NCI-H1105 treated with DMSO at 0.1 percent for 48 hours (cell line): ENCODE measurements at regions not wholly inside any gene's neighbourhood (a gene's known extent, or its start where the extent isn't known, plus 50 kb on each side); places are given as distances from the start of the nearest gene placed in this dataset.
"Not testable (repeated sequence)": the region's sequence is repeated elsewhere in the genome, so short reads cannot be mapped to it uniquely, and the experiment has no call there.

Experiments
- DNase-seq: peaks from one replicate; lab custom pipeline; 2025; lab: John Stamatoyannopoulos, UW

DNA sequence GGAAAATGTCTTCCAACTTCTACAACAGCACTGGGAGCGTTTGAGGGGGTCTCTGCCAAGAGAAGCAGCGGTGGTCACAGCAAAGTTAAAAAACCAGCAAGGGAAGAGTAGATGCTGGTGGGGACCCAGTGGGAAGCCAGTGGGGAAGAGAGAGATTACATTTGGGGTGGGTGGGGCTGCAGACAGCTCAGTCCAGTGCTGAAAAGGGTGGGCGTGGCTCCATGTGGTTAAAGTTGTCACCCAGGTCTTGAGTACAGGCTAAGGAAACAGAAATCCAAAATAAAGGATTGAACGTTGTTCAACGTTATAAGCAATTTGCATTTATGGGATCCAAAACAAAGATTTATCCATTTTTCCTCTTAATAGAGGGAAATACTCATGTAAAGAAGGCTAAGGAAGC, 106.3 kb upstream of the LY86 start:
- DNase-seq = no peak

DNA sequence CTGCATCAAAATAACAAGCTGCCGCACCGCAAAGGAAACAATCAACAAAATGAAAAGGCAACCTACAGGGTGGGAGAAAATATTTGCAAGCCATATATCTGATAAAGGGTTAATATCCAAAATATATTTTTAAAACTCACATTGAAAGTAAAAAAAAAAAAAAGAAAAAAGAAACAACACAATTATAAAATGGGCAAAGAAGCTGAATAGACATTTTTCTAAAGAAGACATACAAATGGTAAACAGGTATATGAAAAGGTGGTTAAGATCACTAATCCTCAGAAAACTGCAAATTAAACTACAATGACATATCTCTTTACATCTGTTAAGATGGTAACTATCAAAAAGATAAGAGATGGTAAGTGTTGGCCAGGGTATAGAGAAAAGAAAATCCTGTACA, 105.4 kb upstream of the LY86 start:
- no peak for DNase-seq

- no peak for DNase-seq
These were observed 104.8 kb upstream of the LY86 start for GRCh38 chr6:6483733-6484132.

DNA sequence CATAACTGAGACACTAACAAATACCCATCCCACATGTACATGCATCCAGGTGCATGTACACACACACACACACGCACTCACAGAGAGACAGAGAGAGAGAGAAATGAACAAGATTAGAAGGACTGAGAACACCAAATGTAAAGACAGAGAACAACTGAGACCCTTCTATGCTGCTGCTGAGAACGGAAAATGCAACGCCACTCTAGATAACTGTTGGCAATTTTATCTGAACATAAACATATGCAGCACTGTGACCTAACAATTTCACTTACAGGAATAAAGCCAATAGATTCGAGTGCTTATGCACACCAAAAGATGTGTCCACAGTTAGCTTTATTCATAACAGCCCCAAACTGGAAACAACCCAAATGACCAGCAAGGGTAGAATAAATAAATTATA, 103.8 kb upstream of the LY86 start:
- DNase-seq = no peak

DNA sequence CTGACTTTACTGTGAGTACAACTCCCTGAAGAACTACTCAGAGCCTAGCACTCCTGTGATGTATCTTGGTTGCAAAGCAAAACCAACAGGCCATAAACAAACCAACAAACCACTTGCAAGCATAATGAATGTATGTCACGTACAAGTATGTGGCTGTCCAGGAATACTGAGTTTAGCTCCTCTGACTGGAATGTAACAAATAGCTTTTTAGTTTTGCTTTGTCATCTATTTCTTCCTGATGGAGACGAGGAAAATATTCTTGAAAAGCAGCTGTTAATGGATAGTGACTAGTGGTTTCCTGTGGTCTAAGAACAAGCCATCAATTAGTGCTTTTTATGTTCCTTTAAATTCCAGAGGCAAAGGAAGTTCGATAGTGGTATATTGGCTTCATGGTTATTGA, 101.9 kb upstream of the LY86 start:
- no peak for DNase-seq

DNA sequence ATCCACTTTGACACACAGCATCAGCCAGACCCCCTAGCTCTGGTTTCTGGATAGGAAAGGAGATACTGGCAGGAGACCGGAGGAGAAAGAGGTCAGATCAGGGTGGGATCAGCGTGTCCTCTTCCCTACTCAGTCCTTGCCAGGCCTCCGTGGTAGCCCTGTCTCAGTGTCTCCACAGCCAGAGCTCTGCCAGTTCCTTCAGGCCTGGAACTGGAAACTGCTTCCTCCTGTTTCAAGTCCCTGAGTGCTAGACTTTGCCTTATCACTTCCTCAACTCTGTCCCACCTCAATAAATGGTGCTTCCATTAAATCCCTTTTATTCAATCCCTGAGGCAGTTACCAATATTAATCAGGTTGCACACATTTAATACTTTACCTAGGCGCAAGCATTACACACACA, 96.8 kb upstream of the LY86 start:
- DNase-seq = no peak

DNA sequence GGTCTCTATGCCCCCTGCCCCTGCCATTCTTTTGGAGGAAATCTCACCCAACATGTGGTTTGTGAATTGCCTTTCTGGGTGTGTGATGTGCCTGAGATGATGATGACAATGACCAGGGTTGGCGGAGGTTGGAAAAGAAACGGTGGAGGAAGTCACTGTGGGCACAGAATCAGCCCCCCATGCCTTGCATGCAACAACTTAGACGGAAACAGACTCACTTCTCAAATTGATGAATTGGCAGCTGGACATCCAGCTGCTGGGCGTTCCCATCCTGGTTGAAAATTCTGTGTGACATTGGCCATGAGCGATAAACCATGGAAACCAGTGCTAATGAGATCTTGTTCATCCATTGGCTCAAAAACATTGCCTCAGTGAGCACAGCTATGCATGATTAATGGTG, 95.8 kb upstream of the LY86 start:
- no peak for DNase-seq

DNA sequence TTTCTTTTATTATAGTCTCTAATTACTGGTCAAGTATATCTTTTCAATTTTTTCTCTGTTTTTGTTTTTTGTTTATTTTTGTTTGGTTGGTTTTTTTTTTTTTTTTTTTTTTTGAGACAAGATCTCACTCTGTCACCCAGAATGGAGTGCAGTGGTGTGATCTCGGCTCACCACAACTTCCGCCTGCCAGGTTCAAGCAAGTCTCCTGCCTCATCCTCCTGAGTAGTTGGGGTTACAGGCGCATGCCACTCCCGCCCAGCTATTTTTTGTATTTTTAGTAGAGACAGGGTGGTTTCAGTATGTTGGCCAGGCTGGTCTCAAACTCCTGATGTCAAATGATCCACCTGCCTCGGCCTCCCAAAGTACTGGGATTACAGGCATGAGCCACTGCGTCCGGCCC, 94.4 kb upstream of the LY86 start:
- DNase-seq = not testable (repeated sequence)

- DNase-seq = peak; percentile 4
These were observed 93.8 kb upstream of the LY86 start for GRCh38 chr6:6494677-6495076.

GRCh38 chr6:6495851-6496250, 92.7 kb upstream of the LY86 start:
- no peak for DNase-seq

- no peak for DNase-seq
These were observed 91.0 kb upstream of the LY86 start for GRCh38 chr6:6497541-6497940.

- no peak for DNase-seq
These were observed 90.5 kb upstream of the LY86 start for GRCh38 chr6:6497976-6498375.

- no peak for DNase-seq
These were observed 85.3 kb upstream of the LY86 start for GRCh38 chr6:6503191-6503590.

- DNase-seq = no peak
These were observed 83.4 kb upstream of the LY86 start for GRCh38 chr6:6505111-6505510.

GRCh38 chr6:6508643-6509042, 79.9 kb upstream of the LY86 start:
- no peak for DNase-seq

DNA sequence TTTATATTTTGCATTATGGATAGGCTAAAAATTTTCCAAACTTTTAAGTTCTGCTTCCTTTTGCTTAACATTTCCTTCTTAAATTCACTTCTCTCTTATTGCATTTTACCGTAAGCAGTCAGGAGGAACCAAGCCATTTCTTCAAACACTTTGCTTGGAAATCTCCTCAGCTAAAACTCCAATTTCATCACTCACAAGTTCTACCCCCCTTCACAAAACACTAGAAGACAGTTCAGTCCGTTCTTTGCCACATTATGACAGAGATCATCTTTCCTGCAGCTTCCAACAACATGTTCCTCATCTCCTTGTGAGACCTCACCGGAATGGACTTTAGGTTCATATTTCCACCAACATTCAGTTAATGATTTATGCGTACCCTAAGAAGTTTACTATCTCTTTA, 79.2 kb upstream of the LY86 start:
- no peak for DNase-seq

GRCh38 chr6:6512711-6513110, 75.8 kb upstream of the LY86 start:
- no peak for DNase-seq

DNA sequence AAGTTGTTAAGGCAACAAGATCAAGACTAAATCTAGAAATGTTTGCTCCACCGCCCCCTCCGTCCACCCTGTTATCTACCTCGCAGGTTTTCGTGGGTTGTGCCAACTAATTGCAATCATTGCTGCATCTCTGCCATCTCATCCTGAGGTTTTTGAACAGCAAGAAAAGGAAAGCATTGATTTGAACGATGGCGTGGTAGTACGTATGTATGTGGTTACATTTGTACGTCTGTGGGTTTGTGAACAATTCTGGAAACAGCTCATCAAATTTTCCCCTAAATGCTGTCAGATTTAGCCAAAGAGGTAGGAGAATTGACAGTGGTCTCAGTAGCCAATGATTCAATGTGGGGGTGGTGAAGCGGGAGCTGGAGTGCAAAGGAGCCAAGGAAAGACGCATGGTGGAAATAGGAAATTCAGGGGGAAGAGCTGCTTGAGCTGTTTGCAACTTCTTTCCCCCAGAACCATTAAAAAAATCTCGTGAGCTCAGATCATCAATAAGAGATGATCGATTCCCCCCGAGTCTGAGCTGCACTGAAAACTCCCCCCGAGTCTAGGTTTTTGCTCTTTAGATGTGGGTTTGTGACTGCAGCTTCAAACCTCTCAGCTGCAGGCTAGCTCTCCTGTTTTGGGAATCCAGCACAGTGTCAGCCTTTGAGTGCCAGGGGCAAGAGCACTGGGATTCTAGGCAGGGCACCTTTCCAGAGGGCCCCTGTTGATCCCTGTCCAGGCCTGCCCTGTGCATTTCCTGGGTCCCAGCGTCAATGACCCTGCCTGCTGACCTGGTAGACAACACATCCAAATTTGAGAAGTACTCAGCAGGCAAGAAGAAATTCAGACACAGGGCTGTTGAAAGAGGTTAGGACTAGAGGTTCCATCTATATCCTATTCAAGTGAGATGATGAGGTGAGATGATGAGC, 72.6 kb upstream of the LY86 start:
- no peak for DNase-seq

GRCh38 chr6:6516666-6517458, 71.7 kb upstream of the LY86 start:
- no peak for DNase-seq

DNA sequence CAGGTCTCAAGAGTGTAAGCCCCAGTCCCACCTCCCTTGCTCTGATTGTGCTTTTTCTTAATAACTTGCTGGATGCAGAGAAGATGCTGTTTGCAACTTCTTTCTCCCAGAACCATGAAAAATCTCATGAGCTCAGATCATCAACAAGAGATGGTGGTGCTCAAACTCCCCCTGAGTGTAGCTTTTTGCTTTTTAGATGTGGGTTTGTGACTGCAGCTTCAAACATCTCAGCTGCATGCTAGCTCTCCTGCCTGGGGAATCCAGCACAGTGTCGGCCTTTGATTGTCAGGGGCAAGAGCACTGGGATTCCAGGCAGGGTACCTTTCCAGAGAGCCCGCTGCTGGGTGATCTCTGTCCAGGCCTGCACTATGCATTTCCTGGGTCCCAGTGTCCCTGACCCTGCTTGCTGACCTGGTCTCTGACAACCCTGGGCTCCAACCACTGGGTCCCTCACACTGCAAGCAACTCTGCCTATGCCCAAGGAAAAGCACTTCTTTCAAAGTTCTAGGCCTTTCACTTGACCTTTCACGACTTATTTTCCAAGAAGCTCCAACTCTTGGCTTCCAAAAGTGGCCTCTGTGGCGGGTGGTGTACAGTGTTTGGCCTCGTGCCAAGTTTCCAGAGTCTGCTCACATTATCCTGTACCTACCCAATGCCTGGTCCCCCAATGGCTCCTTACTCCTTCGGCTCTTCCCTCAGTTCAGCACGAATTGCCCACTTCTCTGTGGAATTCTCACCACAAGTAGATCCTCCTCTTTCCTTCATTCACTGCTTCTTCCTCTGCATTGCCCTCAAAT, 69.7 kb upstream of the LY86 start:
- DNase-seq = peak; percentile 3

DNA sequence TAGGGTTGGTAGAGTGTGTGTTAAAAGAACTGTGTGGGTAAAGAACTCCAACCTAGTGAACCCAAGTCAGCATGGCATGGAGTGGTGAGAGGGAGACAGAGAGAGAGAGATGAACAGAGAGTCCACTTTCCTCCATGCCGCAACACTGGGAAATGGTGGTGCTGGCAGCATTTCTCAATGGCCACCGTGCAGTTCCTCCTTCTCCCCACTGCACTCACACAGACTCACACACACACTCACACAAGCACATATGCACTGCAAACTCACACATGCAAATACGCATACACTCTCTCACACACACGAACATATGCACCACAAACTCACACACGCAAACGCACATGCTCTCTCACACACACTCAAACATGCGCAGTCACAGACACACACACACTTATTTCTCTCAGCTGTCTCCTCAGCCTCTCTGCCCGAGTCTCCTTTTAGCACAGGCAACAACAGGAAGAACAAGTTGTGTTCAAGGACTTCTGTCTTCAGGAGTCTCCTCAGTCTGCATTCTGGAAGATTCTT, 66.5 kb upstream of the LY86 start:
- no peak for DNase-seq

DNA sequence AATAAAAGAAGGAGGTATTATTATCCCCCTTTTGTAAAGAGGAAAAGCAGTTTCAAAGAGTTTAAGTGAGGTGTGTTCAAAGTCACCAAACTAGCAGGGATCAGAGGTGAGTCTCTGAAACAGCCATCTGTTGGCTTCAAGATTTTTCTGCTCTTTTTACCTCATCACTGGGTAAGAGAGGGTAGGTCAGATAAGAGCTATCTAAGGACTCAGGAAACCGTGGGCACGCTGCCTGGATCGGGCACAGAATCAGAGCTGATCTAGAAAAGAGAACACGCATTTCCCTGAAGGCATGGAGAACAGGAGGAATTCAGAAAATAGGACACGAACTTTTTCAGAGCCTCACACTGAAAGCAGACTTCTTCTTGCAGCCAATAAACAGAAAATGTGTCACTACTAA, 65.8 kb upstream of the LY86 start:
- no peak for DNase-seq
